ENCODE measurements at regions not wholly inside any gene's neighbourhood (a gene's known extent, or its start where the extent isn't known, plus 50 kb on each side); places are given as distances from the start of the nearest gene placed in this dataset.

DNA sequence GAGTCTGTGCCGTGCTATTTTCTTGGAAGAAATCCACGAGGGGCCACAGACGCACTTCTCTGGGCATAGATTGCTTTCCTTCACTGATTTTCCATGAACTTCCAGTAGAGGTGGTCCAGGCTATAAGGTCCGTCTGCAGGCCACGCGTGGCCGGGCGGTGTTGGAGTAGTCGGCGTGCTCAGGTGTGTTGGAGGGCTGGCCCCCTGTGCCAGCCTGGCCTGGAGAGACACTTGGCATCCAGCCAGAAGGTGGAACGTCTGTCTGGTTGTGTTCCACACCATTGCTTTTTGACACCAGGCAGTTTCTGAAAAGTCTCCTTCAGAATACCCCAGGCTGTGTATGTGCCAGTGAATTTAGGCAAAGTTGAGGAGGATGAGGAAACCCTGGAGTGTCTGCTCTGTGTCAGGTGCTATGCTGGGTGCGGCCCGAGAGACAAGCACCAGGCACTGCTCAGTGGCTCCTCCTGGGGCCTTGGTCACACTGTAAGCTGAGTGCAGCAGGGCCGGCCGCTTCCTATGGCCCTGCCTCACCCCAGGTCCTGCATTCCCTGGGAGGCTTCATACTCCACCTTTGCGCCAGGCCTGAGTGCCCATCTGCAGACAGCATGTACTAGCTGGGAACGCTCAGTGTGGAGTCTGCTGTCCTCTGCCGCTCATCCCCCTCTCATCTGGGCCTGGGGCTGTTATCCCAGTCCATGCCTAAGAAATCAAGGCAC is 52.1 kb upstream of the TAMM41 start:
- TF ChIP-seq CTCF (IDR thresholded peaks at IDR 0.05): no peak
- TF ChIP-seq POLR2A (IDR thresholded peaks at IDR 0.05): no peak

Data from right lobe of liver (tissue), 4 donors.